NCI-H82 treated with DMSO at 0.1 percent for 48 hours (cell line): ENCODE measurements at regions not wholly inside any gene's neighbourhood (a gene's known extent, or its start where the extent isn't known, plus 50 kb on each side); places are given as distances from the start of the nearest gene placed in this dataset.

Experiments
- DNase-seq: peaks from one replicate; lab custom pipeline; 2025; ENCODE audit not compliant: unreplicated experiment; lab: John Stamatoyannopoulos, UW

GRCh38 chr5:98468188-98468869 is 305.1 kb upstream of the RGMB start:
- DNase-seq, result no peak

DNA sequence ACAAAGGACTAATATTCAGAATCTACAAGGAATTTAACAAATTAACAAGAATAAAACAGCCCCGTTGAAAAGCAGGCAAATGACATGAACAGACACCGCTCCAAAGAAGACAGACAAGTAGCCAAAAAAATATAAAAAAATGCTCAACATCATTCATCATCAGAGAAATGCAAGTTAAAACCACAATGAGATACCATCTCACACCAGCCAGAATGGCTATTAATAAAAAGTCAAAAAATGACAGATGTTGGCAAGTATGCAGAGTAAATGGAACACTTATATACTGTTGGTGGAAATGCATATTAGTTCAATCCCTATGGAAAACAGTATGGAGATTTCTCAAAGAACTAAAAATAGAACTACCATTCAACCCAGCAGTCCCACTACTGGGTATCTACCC is 302.7 kb upstream of the RGMB start:
- no peak for DNase-seq

- DNase-seq, result no peak
Measured at GRCh38 chr5:98471458-98471857, 302.0 kb upstream of the RGMB start.

DNA sequence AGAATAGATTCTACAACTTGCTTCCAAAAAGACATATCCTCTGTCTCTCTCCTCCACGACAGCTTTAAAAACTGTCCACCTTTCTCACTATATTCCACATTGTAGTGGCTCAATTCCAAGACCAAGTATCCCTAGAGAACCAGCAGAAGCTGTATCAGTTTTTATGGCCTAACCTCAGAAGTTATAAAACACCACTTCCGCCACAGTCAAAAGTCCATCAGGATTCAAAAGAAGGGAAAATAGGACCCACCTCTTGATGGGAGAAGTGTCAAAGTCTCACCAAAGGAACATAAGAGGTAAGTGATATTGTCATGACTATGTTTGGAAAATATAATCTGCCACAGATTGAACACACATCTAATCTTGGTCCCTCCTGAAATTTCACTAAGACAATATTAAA is 299.2 kb upstream of the RGMB start:
- DNase-seq, result no peak

DNA sequence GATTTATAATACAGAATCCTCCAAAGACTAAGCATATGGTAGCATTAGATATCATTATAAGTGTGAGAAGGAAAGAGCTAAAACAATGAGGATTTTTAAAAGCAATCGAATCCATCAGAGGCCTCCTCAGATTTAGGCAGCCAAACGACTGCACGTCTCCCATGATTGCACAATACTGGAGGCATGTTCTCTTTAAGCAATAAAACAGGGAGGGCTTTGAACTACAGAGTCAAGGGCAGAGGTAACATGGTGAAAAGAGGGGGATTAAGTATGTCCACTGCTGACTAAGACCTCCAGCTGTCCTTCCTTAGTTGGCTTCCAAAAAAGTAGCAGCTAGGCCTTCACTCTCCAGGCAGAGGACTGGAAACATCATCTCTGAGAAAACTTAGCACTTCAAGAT is 298.7 kb upstream of the RGMB start:
- DNase-seq, result no peak

GRCh38 chr5:98482321-98483300 is 290.9 kb upstream of the RGMB start:
- DNase-seq, result no peak

DNA sequence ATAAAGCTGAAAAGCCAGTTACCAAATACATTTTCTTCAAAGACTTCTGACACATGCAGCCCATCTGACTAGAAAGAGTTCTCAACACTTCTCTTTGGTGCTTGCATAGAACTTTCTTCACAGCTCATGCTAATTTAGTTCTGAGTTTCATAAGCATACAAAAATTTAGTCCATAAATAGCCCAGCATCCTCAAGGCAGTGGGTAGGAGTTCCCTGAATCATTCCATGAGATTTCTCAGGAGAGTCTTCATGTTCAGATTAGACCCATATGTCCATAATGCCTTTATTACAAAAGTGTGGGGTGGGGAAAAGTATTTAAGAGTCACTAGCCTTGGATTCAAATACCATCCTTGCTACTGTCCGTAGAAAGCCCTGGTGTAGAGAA is 290.2 kb upstream of the RGMB start:
- no peak for DNase-seq

DNA sequence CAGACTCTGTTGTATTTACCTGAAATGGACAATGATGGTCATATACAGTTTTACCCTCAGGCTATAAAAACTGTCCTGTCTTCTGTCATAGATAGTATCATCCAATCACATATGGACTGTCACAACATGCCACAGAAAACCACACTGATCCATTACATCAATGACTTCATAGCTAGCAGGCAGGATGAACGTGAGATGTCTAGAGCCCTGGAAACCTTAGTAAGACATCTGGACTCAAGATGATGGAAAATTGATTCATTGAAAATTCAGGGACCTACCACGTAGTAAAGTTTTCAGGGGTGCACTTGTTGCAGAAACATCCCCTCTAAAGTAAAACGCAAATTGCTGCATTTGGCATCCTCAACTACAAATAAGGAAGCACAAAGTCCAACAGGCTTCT is 284.4 kb upstream of the RGMB start:
- DNase-seq, result no peak

GRCh38 chr5:98490348-98490747 is 283.1 kb upstream of the RGMB start:
- no peak for DNase-seq

- DNase-seq, result no peak
Measured at GRCh38 chr5:98492258-98492657, 281.2 kb upstream of the RGMB start.

DNA sequence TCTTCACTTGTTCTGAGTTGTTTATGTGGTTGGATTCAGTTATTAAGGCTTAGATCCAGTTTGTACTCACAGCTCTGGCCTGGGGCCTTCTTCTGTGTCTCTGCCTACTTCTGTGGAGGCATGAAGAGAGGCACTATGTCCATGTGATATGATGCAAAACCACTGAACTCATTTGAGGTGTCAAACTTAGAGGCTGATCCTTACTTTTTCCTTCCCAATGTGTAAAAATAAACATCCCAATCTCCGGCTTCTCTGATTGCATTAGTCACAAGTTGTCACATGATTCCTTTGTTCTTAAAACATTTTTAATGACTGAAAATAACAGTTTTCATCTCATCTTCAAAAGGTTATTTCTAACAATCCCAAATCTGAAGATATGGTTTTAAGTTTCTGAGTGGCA is 276.0 kb upstream of the RGMB start:
- DNase-seq, result no peak

GRCh38 chr5:98498028-98498427 is 275.4 kb upstream of the RGMB start:
- DNase-seq, result no peak

- no peak for DNase-seq
Measured at GRCh38 chr5:98499892-98500291, 273.6 kb upstream of the RGMB start.

DNA sequence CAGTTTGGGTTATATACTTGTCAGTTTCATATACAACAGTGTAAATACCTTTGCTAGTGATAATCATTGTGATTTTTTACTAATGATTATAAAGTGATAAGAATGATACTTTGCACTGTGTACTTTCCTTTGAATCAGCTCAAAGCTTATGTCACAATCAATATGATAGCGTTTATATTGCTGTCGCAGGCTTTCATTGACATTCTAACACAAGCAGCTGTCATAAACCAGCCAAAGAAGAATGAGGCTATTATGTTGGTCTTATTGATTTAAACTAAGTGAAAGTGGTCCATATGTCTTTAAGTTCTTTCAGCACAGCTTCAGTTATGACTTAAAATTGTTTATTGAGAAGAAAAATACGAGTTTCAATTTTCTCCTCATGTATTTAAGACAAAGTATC is 272.7 kb upstream of the RGMB start:
- no peak for DNase-seq

DNA sequence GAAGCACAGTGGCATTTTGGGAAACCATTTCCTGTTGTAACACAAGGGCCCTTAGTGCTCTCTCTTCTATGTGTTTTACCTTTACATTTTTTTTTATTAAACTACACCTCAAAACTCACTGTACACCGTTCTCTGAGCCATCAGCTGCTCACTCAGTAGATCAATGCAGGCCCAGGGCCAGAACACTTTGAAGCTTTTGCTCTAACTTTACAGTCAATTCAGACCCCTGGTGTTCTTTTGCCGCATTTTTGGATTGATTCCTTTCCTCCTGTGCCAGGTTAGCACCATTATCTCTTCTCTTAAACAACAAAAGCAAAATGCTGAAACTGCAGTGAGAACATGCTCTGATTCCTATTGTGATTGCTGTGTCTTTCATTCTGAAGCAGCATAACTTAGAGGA is 269.8 kb upstream of the RGMB start:
- DNase-seq, result no peak

GRCh38 chr5:98504505-98504904 is 269.0 kb upstream of the RGMB start:
- no peak for DNase-seq

DNA sequence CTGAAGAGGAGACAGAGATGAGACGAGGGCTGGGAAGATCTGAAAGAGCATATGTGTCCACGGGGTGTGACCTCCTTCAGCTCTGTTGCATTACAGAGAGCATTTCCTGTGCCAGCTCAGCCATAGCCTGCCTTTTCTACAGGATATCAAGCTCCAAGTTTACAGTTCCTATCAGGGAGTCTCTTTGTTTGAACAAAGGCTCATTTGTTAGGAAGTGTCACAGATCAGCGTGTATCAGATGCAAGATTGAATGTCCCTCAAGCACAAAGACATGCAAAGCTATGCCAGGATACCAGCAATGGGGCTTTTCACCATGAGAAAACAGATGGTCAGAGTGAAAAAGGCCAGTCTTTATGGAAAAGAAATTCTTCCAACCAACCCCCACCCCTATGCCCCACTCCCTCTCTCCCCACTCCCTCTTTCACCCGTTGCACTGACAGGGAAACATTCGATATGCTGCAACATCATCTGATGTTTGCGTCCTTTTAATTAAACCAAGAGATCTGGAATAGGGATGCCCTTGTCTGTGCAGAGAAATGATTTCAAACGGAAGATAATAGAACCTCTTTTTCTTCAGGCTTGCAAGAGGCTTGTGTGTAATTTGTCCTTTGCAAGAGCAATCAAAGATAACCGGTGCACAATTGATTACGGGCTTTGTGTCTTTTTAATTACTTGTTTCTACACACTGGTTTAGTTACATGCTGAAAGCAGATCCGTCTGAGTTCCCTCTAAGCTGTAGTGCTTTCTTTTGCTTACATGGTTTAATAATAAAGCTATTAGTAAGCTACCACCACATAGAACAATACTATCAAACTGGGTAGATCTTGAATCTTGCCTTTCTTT is 263.1 kb upstream of the RGMB start:
- no peak for DNase-seq

GRCh38 chr5:98513380-98513779 is 260.1 kb upstream of the RGMB start:
- DNase-seq, result no peak

- DNase-seq, result no peak
Measured at GRCh38 chr5:98514215-98514614, 259.2 kb upstream of the RGMB start.

DNA sequence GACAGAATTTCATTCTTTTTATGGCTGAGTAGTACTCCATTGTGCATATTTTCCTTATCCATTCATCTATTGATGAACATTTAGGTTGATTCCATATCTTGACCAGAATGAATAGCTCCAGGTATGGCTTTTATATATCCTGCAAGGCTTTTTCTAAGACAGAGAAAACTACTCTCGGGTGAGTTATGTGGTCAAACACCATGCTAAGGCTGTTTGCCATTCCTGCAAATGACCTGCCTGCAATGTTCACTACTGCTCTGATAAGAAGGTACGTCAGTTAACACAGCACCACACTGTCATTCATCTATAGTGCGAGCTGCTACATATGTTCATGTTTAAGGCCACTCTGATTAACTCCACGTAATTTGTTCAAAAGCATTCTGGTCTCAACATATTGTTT is 256.8 kb upstream of the RGMB start:
- DNase-seq, result no peak

- no peak for DNase-seq
Measured at GRCh38 chr5:98517560-98518366, 255.7 kb upstream of the RGMB start.
